ENCODE measurements at regions not wholly inside any gene's neighbourhood (a gene's known extent, or its start where the extent isn't known, plus 50 kb on each side); places are given as distances from the start of the nearest gene placed in this dataset.
"Not testable (repeated sequence)": the region's sequence is repeated elsewhere in the genome, so short reads cannot be mapped to it uniquely, and the experiment has no call there.

DNA sequence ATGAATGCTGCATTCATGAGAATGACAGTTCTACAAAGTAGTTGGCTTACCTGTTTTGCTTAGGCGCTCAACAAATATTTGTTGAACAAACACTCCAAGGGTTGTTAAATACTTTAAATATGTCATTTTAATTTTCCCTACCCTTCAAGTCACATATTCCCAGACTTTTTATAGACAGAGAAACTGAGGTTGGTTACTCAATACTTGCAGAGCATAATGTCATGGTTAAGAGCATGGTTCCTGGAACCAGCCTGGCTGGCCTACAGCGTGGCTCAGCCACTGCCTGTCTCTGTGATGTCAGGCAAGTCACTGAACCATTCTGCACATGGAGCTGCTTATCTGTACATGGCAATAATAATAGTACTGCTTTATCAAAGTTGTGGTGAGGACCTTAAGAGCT, 120.0 kb upstream of the STK17B start:
- no peak overlapping the region for H3K4me3 ChIP-seq (ENCODE audit: low read depth, low read length)
- TF ChIP-seq, protein P1, sequence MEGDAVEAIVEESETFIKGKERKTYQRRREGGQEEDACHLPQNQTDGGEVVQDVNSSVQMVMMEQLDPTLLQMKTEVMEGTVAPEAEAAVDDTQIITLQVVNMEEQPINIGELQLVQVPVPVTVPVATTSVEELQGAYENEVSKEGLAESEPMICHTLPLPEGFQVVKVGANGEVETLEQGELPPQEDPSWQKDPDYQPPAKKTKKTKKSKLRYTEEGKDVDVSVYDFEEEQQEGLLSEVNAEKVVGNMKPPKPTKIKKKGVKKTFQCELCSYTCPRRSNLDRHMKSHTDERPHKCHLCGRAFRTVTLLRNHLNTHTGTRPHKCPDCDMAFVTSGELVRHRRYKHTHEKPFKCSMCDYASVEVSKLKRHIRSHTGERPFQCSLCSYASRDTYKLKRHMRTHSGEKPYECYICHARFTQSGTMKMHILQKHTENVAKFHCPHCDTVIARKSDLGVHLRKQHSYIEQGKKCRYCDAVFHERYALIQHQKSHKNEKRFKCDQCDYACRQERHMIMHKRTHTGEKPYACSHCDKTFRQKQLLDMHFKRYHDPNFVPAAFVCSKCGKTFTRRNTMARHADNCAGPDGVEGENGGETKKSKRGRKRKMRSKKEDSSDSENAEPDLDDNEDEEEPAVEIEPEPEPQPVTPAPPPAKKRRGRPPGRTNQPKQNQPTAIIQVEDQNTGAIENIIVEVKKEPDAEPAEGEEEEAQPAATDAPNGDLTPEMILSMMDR (conservative IDR thresholded peaks at IDR 0.05; ENCODE audit: low read depth, low read length) = no peak
- DNase-seq (ENCODE audit: low read depth) = no peak

DNA sequence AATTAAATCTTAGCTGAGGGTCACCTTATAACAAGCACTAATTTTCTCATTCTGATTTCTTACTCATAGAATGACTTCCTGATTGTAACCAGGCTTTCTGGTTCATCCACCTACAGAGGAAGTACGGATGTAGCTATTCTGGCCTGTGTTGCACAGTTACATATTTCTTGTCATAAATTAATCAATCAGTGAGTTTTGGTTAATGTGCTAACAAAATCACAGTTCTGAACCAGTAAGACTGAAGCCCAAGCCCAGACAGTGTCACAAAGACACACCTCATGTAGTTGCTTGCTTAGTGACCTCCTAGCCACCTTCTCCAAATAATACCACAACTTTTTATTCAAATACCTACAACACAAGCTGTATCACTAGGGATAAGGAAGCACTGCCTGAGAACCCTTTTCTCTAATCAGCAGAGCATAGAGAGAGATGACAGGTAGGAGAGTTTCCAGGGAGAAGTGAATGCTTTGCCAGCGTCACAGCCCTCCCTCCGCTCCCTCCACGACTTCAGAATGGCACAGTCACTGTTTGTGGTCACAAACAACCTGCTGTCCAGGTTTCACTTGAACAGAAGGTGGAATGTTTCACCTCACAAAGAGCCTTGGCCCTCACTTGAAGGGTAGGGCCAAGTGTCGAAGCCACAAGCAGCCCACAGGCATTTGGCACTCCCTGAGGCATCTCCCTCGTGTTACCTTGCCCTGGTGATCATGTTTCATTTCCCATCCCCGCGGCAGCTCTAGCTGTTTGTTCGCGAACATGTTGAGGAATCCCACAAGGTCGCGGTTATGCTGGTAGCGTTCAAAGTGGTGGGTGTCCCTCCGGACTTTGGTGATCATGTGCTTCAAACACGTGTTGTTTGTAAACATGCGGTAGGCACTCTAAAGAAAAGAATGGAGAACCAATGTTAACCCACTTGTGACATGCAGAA, 120.8 kb upstream of the STK17B start:
- H3K4me3 ChIP-seq (ENCODE audit: low read depth, low read length) = no peak overlapping the region
- TF ChIP-seq, protein P1 (conservative IDR thresholded peaks at IDR 0.05; ENCODE audit: low read depth, low read length) = no peak
- peak; percentile 56 for DNase-seq (ENCODE audit: low read depth)

DNA sequence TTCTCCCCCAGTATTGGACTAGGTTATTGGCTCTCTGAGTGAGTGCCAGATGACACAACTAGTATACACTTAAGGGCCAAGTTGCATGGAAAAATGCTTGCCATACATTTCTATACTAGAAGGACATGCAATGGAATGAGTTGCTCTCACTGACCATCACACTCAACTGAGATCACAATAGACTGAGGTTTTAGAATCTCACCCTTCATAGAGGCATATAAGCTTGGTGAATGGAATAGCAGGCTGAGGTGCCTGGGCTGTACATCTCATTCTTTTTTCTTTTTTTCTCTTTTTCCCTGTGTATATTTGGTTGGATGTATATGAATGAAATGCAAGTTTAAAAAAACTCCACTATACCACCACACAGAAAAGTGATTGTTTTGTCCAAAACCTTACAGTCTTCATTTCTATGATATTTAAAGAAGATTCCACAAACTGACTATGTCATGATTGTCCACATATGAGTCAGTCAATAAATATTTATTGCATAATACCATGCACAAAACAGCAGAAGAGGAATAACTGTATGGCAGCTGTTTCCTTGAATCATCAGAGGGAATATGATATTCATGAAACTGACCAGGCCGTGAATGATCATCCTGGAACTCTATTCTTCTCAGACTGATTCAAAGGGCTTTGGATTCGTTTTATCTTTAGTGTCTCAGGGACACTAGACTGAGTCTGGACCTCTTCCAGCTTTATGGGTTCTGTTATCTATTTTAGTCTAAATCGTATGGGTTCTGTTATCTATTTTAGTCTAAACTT, 122.6 kb upstream of the STK17B start:
- no peak overlapping the region for H3K4me3 ChIP-seq (ENCODE audit: low read depth, low read length)
- no peak for DNase-seq (ENCODE audit: low read depth)
- TF ChIP-seq, protein P1 (conservative IDR thresholded peaks at IDR 0.05; ENCODE audit: low read depth, low read length) = no peak

DNA sequence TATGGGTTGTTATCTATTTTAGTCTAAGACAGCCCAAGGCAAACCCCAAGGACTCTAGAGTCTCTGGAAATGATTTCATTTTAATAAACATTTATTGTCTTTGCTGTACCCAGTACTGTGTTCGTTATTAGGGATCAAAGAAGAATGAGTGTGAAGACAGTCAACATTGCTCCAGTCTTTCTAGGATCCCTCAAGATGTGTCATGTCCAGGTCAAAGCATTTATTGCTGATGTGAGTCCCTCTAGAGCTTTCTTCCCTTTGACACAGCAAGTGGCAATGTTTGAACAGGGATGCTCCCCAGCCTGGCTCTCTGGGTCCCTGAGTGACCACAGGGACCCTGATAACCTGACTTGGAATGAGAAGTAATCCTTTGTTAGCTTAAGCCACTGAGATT, 123.1 kb upstream of the STK17B start:
- H3K4me3 ChIP-seq (ENCODE audit: low read depth, low read length) = no peak overlapping the region
- DNase-seq (ENCODE audit: low read depth) = no peak
- TF ChIP-seq, protein P1 (conservative IDR thresholded peaks at IDR 0.05; ENCODE audit: low read depth, low read length) = no peak

DNA sequence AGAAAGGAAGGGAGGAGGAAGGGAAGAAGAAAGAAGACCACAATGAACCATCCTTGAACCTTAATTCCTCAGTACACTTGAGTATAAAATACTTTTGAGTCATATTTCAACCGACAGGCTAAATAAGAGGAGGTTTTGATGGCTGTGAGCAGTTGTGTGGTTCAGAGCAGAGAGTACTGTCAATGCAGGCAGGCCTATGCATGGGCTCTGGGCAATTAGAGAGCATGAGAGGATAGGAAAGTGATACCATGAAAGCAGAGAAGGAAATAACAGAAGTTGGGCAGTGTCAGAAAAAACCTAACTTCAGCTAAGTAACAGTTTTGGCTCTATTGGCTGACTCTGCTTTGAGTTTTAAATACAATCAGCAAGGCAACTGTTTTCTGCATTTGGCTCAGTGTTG, 123.6 kb upstream of the STK17B start:
- no peak for DNase-seq (ENCODE audit: low read depth)
- H3K4me3 ChIP-seq (ENCODE audit: low read depth, low read length) = no peak overlapping the region
- TF ChIP-seq, protein P1 (conservative IDR thresholded peaks at IDR 0.05; ENCODE audit: low read depth, low read length) = no peak

DNA sequence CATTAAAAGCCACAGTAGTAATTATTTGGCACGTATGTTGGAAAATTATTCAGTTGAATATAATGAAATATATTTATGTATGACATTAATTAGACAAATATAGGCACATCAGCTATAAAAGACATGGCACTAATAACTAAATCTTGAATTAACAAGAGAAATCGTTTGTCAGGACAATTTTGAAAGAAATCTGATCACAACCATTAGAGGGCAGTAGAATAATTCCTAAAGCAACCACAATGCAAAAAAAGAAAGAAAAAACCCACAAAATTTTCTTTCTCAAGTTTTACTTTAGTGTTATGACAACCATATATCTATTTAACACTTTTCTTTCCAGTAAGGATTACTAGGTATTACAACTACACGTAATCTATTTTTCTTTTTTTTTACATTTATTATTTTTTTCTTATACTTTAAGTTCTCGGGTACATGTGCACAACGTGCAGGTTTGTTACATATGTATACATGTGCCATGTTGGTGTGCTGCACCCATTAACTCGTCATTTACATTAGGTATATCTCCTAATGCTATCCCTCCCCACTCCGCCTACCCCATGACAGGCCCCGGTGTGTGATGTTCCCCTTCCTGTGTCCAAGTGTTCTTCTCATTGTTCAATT, 126.8 kb upstream of the STK17B start:
- not testable (repeated sequence) for H3K4me3 ChIP-seq (ENCODE audit: low read depth, low read length); DNase-seq (ENCODE audit: low read depth)
- TF ChIP-seq, protein P1 (conservative IDR thresholded peaks at IDR 0.05; ENCODE audit: low read depth, low read length) = peak; percentile 55

Data from epithelial cell of proximal tubule (primary cell).